H1 (cell line): ENCODE measurements at regions not wholly inside any gene's neighbourhood (a gene's known extent, or its start where the extent isn't known, plus 50 kb on each side); places are given as distances from the start of the nearest gene placed in this dataset.

ENCODE experiments used
- CTCF ChIA-PET: fragments of 300-600 bp; sonication (Branson Sonifier 250); formaldehyde crosslinking; loops from one replicate; lab custom pipeline; 2021; ENCODE audit not compliant: partially characterized antibody; lab: Charles Lee
- POLR2A ChIA-PET: fragments of 300-600 bp; sonication (Branson Sonifier 250); formaldehyde crosslinking; loops from one replicate; lab custom pipeline; 2021; ENCODE audit warnings: inconsistent platforms; ENCODE audit not compliant: partially characterized antibody; lab: Charles Lee
- DNase-seq, 2 experiments: peaks; one replicate each; pipeline versions ENCODE4 v3.0.0 to v3.0.0-alpha.2; 2010 to 2022; ENCODE audit warnings: low spot score in 2 of 2, low read depth in 1 of 2, mixed read lengths in 1 of 2
- FAIRE-seq: peaks from 2 replicates; lab custom pipeline; 2011; peaks lifted over from hg19 to GRCh38; lab: Jason Lieb, UNC
- H2AFZ ChIP-seq: 2 replicates; pipeline ENCODE4 v1.8.1; 2012; ENCODE audit warnings: low read length, inconsistent platforms
- H2AK5ac ChIP-seq: 2 replicates; pipeline ENCODE4 v1.6.1; 2013; ENCODE audit warnings: low read depth, low read length
- H2BK120ac ChIP-seq: replicated peaks from 2 replicates; pipeline ENCODE3; 2013; ENCODE audit warnings: low read depth, low read length, inconsistent platforms
- H2BK12ac ChIP-seq: 2 replicates; pipeline ENCODE4 v1.6.1; 2013; ENCODE audit warnings: low read depth, low read length
- H2BK15ac ChIP-seq: 2 replicates; pipeline ENCODE4 v1.6.1; 2013; ENCODE audit warnings: low read length
- H2BK20ac ChIP-seq: 2 replicates; pipeline ENCODE4 v1.6.1; 2013; ENCODE audit warnings: low read length
- H2BK5ac ChIP-seq: 2 replicates; pipeline ENCODE4 v1.6.1; 2013; ENCODE audit warnings: low read depth, low read length
- H3K14ac ChIP-seq: 2 replicates; pipeline ENCODE4 v1.6.1; 2013; ENCODE audit warnings: inconsistent platforms; ENCODE audit not compliant: insufficient read length
- H3K18ac ChIP-seq: 2 replicates; pipeline ENCODE4 v1.6.1; 2013; ENCODE audit warnings: low read length; ENCODE audit errors: extremely low read depth
- H3K23ac ChIP-seq: 2 replicates; pipeline ENCODE4 v1.6.1; 2013; ENCODE audit warnings: inconsistent platforms; ENCODE audit not compliant: insufficient read length
- H3K23me2 ChIP-seq: 2 replicates; pipeline ENCODE4 v1.6.1; 2013; ENCODE audit warnings: low read depth, low read length
- H3K27ac ChIP-seq: 2 replicates; pipeline ENCODE4 v1.6.1; 2011; ENCODE audit warnings: low read depth, low read length, inconsistent platforms
- H3K27me3 ChIP-seq, 4 experiments: replicated peaks in 1 of 4; 1 replicate in 1 of 4; 2 replicates in 3 of 4; pipeline versions ENCODE4 v1.6.1 to v1.8.1; 2011 to 2013; ENCODE audit warnings: low read length in 3 of 4, mild to moderate bottlenecking in 3 of 4, inconsistent platforms in 2 of 4, mixed read lengths in 2 of 4, moderate library complexity in 1 of 4; ENCODE audit not compliant: control insufficient read depth in 3 of 4, insufficient read depth in 3 of 4; ENCODE audit errors: extremely low read depth in 1 of 4
- H3K36me3 ChIP-seq, 4 experiments: 2 replicates each; pipeline versions ENCODE4 v1.6.1 to v1.8.1; 2011 to 2013; ENCODE audit warnings: mild to moderate bottlenecking in 4 of 4, low read length in 3 of 4, moderate library complexity in 2 of 4, control low read depth in 1 of 4, inconsistent platforms in 1 of 4; ENCODE audit not compliant: insufficient read depth in 4 of 4, control insufficient read depth in 2 of 4
- H3K4ac ChIP-seq: replicated peaks from 2 replicates; pipeline ENCODE3; 2013; ENCODE audit warnings: low read length, low read depth, mixed read lengths, inconsistent platforms; ENCODE audit not compliant: insufficient read length
- H3K4me1 ChIP-seq, 4 experiments: replicated peaks in 1 of 4; 1 replicate in 1 of 4; 2 replicates in 3 of 4; pipeline versions ENCODE4 v1.6.1 to v1.8.1; 2011 to 2013; ENCODE audit warnings: low read length in 3 of 4, inconsistent platforms in 2 of 4, mixed read lengths in 1 of 4; ENCODE audit not compliant: insufficient read depth in 4 of 4, control insufficient read depth in 3 of 4
- H3K4me2 ChIP-seq, 2 experiments: 2 replicates each; pipeline versions ENCODE4 v1.6.1 to v1.8.1; 2011 to 2013; ENCODE audit warnings: low read depth in 2 of 2, low read length in 2 of 2, control low read depth in 1 of 2, inconsistent platforms in 1 of 2, mild to moderate bottlenecking in 1 of 2; ENCODE audit not compliant: insufficient read depth in 1 of 2
- H3K4me3 ChIP-seq, 4 experiments: fragments of 200-600, 300-600 bp in 1 of 4; sonication (generic), shearing (Covaris generic), sonication (Bioruptor Twin) in 1 of 4; 2 replicates each; pipeline versions ENCODE4 v1.5.1 to v1.8.1; 2011 to 2016; ENCODE audit warnings: low read length in 4 of 4, low read depth in 3 of 4, control low read depth in 2 of 4, inconsistent platforms in 2 of 4, mild to moderate bottlenecking in 2 of 4, mixed read lengths in 1 of 4, moderate library complexity in 1 of 4; ENCODE audit not compliant: insufficient read depth in 2 of 4; ENCODE audit errors: extremely low read depth in 1 of 4
- H3K56ac ChIP-seq: replicated peaks from 2 replicates; pipeline ENCODE3; 2013; ENCODE audit warnings: low read depth, mild to moderate bottlenecking, mixed read lengths, low read length, inconsistent platforms; ENCODE audit not compliant: insufficient read length
- H3K79me1 ChIP-seq: 2 replicates; pipeline ENCODE4 v1.6.1; 2013; ENCODE audit warnings: low read depth, low read length, control low read depth
- H3K79me2 ChIP-seq, 2 experiments: 2 replicates each; pipeline versions ENCODE4 v1.6.1 to v1.8.1; 2012 to 2013; ENCODE audit warnings: low read length in 2 of 2, mild to moderate bottlenecking in 2 of 2, inconsistent platforms in 1 of 2; ENCODE audit not compliant: insufficient read depth in 2 of 2, control insufficient read depth in 1 of 2
- H3K9ac ChIP-seq, 4 experiments: replicated peaks in 1 of 4; 1 replicate in 1 of 4; 2 replicates in 3 of 4; pipeline versions ENCODE4 v1.6.1 to v1.8.1; 2011 to 2013; ENCODE audit warnings: low read depth in 3 of 4, low read length in 3 of 4, control low read depth in 2 of 4, mild to moderate bottlenecking in 2 of 4, moderate library complexity in 2 of 4, inconsistent platforms in 1 of 4; ENCODE audit errors: extremely low read depth in 1 of 4
- H3K9me3 ChIP-seq, 2 experiments: 2 replicates each; pipeline versions ENCODE4 v1.6.1 to v1.8.1; 2012 to 2013; ENCODE audit warnings: mild to moderate bottlenecking in 2 of 2, moderate library complexity in 2 of 2, control low read depth in 1 of 2, inconsistent platforms in 1 of 2, low read depth in 1 of 2, low read length in 1 of 2, mixed read lengths in 1 of 2; ENCODE audit not compliant: insufficient read depth in 2 of 2
- H4K20me1 ChIP-seq, 2 experiments: replicated peaks in 1 of 2; 2 replicates each; pipeline versions ENCODE3 to v1.8.1; 2011 to 2013; ENCODE audit warnings: inconsistent platforms in 2 of 2, low read length in 2 of 2, mild to moderate bottlenecking in 1 of 2; ENCODE audit not compliant: insufficient read depth in 2 of 2, control insufficient read depth in 1 of 2
- H4K5ac ChIP-seq: 2 replicates; pipeline ENCODE4 v1.6.1; 2013; ENCODE audit warnings: low read length, low read depth, mixed read lengths, inconsistent platforms; ENCODE audit not compliant: insufficient read length
- H4K8ac ChIP-seq: 2 replicates; pipeline ENCODE4 v1.8.0; 2013; ENCODE audit warnings: mild to moderate bottlenecking, moderate library complexity, low read length, inconsistent platforms; ENCODE audit not compliant: insufficient read depth; ENCODE audit errors: extremely low read depth
- H4K91ac ChIP-seq: replicated peaks from 2 replicates; pipeline ENCODE3; 2013; ENCODE audit warnings: low read length, mixed read lengths, inconsistent platforms; ENCODE audit not compliant: insufficient read length
- ASH2L ChIP-seq: fragments of 200-600, 300-600 bp; sonication (generic); IDR thresholded peaks from one replicate; pipeline ENCODE4 v1.7.1; 2017; ENCODE audit warnings: low read length
- CREB1 ChIP-seq: IDR thresholded peaks from 2 replicates; pipeline ENCODE4 v1.6.1; 2012; ENCODE audit warnings: inconsistent platforms
- FOSL1 ChIP-seq: IDR thresholded peaks from 2 replicates; pipeline ENCODE4 v1.6.1; 2011; ENCODE audit warnings: mild to moderate bottlenecking, low read depth, low read length, moderate library complexity; ENCODE audit not compliant: insufficient read depth
- RNF2 ChIP-seq: fragments of 200-900, 300-1000 bp; sonication (generic); IDR thresholded peaks from 2 replicates; pipeline ENCODE4 v1.7.1; 2016; ENCODE audit warnings: borderline replicate concordance, low read depth, mild to moderate bottlenecking, antibody characterized with exemption, low read length; ENCODE audit not compliant: poor library complexity, severe bottlenecking; ENCODE audit errors: missing control alignments
- SAP30 ChIP-seq: fragments of 300-600 bp; sonication (generic); IDR thresholded peaks from 2 replicates; pipeline ENCODE4 v1.7.1; 2012; ENCODE audit warnings: low read length, moderate library complexity, mild to moderate bottlenecking, inconsistent platforms; ENCODE audit not compliant: insufficient read depth, insufficient replicate concordance
- WGBS, 2 experiments: shearing (Covaris generic) in 1 of 2; methylation state at CpG; one replicate each; pipeline versions ENCODE4 v1.1.6 to v1.1.7; 2013 to 2015; ENCODE audit warnings: low lambda C conversion rate in 2 of 2, mixed read lengths in 2 of 2, inconsistent platforms in 1 of 2, low coverage in 1 of 2, missing lambda C conversion rate in 1 of 2; ENCODE audit not compliant: insufficient replicate concordance in 2 of 2, insufficient coverage in 1 of 2, insufficient read length in 1 of 2; ENCODE audit errors: extremely low coverage in 1 of 2, missing lambda C conversion rate in 1 of 2; 5-methylcytosine and 5-hydroxymethylcytosine counted together

GRCh38 chr2:107595285-107595684 lies 231.4 kb upstream of the RGPD4 start:
- Histone ChIP-seq H3K27me3 (no peaks in the 10 kb centered on the region), H3K4ac (no peak overlapping the region), H3K23ac (no peak overlapping the region), H3K79me1 (no peaks in the 10 kb centered on the region), H2AFZ (peak overlapping the region; percentile 90; the same call in 1 of the 2 replicates), H2BK12ac (no peak overlapping the region), H3K4me2 (no peak overlapping the region), H4K91ac (no peak overlapping the region), H2AK5ac (no peak overlapping the region), H2BK5ac (no peak overlapping the region), H3K9ac (no peak overlapping the region), H3K18ac (no peak overlapping the region), H2BK20ac (no peak overlapping the region), H4K5ac (no peak overlapping the region), H3K36me3 (no peaks in the 10 kb centered on the region), H3K4me3 (no peak overlapping the region), H3K27ac (no peak overlapping the region), H3K79me2 (no peaks in the 10 kb centered on the region), H3K9me3 (no peaks in the 10 kb centered on the region), H3K14ac (no peak overlapping the region), H4K20me1 (no peaks in the 10 kb centered on the region), H4K8ac (peak overlapping the region; percentile 12; the same call in 1 of the 2 replicates), H3K4me1 (no peaks in the 10 kb centered on the region), H2BK120ac (no peak overlapping the region), H3K23me2 (no peaks in the 10 kb centered on the region), H3K56ac (no peak overlapping the region), H2BK15ac (no peak overlapping the region)
- ChIA-PET POLR2A (no interaction called here), CTCF (no interaction called here)
- WGBS, 2 experiments = 90% methylated on average over 5 of the region's 5 CpGs; no CpG with 5 or more reads in 1 of the 2 experiments
- no peak for FAIRE-seq
- no peak for DNase-seq
- TF ChIP-seq ASH2L = no peak
- TF ChIP-seq RNF2 = no peak
- TF ChIP-seq FOSL1 = no peak
- no peak for TF ChIP-seq CREB1
- no peak for TF ChIP-seq SAP30
